ENCODE measurements at regions not wholly inside any gene's neighbourhood (a gene's known extent, or its start where the extent isn't known, plus 50 kb on each side); places are given as distances from the start of the nearest gene placed in this dataset.

GRCh38 chr9:129351058-129351641, 173.1 kb upstream of the IER5L start:
- no peaks in the 10 kb centered on the region for H3K36me3 ChIP-seq (replicated peaks in 1 of 2; ENCODE audit: control insufficient read depth in 1 of 2, insufficient read depth in 2 of 2, low read length in 1 of 2)
- no peaks in the 10 kb centered on the region for H3K9me3 ChIP-seq
- no peak overlapping the region for H3K4me3 ChIP-seq (ENCODE audit: low read depth in 2 of 2, low read length in 1 of 2)
- POLR2A ChIA-PET = no interaction called here
- peak; percentile 46 for DNase-seq
- no peaks in the 10 kb centered on the region for H3K9me2 ChIP-seq
- H2AFZ ChIP-seq (ENCODE audit: low read depth) = no peak overlapping the region; the same call in 1 of the 2 replicates
- H4K20me1 ChIP-seq (ENCODE audit: insufficient read depth) = no peaks in the 10 kb centered on the region
- no peak overlapping the region for H3K4me2 ChIP-seq
- H3K79me2 ChIP-seq (ENCODE audit: insufficient read depth) = no peaks in the 10 kb centered on the region
- CTCF ChIA-PET = no interaction called here
- H3K27me3 ChIP-seq (ENCODE audit: insufficient read depth) = no peaks in the 10 kb centered on the region
- H3F3A ChIP-seq (replicated peaks; ENCODE audit: insufficient read depth) = no peaks in the 10 kb centered on the region
- TF ChIP-seq SMC3 (IDR thresholded peaks at IDR 0.05; ENCODE audit: low read depth, low read length) = no peak
- no peak for TF ChIP-seq RCOR1 (IDR thresholded peaks at IDR 0.05; ENCODE audit: low read length)
- TF ChIP-seq SIN3A (IDR thresholded peaks at IDR 0.05; ENCODE audit: borderline replicate concordance, low read depth, low read length) = no peak
- TF ChIP-seq FOSL2 (IDR thresholded peaks at IDR 0.05; ENCODE audit: borderline replicate concordance, low read depth) = no peak
- H3K9ac ChIP-seq = peak overlapping the region; percentile 66; the same call in 1 of the 2 replicates
- peaks cover 0 to 14% of the 10 kb centered on the region in 2 experiments; a peak in 1 of 4 replicates for H3K4me1 ChIP-seq (ENCODE audit: control insufficient read depth in 1 of 2, insufficient read depth in 2 of 2, low read depth in 1 of 2, low read length in 1 of 2)
- H3K27ac ChIP-seq (ENCODE audit: low read depth in 2 of 2, low read length in 1 of 2) = peak overlapping the region in 1 of 2 experiments; percentile 72; a peak in 2 of 4 replicates
- WGBS (ENCODE audit: low lambda C conversion rate) = 73% methylated on average over 12 of the region's 14 CpGs

DNA sequence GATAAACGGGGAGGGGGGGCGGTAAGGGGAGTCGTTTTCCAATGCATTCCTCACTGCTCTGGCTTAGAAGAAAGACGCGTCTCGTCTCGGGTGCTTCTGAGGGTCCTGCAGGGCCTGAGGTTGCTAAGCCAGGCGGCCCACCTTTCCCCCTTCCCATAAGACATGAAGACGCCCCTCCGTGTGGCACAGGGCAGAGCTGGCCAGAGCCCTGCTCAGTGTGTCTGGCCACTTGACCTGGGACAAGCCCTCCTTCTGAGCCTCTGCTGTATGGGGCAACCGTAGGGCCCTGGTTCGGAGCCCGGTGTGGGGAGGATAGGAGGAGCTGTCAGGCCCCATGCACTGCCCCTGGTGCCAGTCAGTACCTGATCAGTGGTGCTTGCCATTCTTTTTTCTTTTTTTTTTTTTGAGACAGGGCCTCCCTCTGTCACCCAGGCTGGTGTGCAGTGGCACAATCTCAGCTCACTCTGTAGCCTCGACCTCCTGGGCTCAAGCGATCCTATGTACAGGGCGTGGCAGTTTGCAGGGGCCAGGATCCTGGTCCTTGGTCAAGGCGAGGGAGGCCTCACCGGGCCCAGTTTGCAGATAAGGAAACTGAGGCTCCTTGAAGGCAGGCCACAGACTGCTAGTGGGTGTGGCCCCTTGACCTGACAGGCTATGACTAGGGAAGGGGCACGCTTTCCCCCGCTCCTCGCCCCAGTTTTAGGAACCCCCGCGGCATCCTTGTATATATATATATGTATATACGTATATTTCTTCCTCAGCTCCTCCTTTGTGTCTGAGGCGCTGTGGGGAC, 172.3 kb upstream of the IER5L start:
- ChIA-PET CTCF (no interaction called here), POLR2A (interaction anchor here (0.5 kb wide), 1 partner anchor 43 kb away, joined by 3 read pairs; no protein-coding TSS in a partner anchor)
- Histone ChIP-seq H3K9me2 (no peaks in the 10 kb centered on the region), H3K4me2 (no peak overlapping the region), H3K4me1 (ENCODE audit: control insufficient read depth in 1 of 2, insufficient read depth in 2 of 2, low read depth in 1 of 2, low read length in 1 of 2) (peaks cover 0 to 14% of the 10 kb centered on the region in 2 experiments; a peak in 1 of 4 replicates), H3K79me2 (ENCODE audit: insufficient read depth) (no peaks in the 10 kb centered on the region), H3K27me3 (ENCODE audit: insufficient read depth) (no peaks in the 10 kb centered on the region), H3F3A (replicated peaks; ENCODE audit: insufficient read depth) (no peaks in the 10 kb centered on the region), H3K4me3 (ENCODE audit: low read depth in 2 of 2, low read length in 1 of 2) (no peak overlapping the region), H3K9ac (no peak overlapping the region), H3K36me3 (replicated peaks in 1 of 2; ENCODE audit: control insufficient read depth in 1 of 2, insufficient read depth in 2 of 2, low read length in 1 of 2) (no peaks in the 10 kb centered on the region), H3K27ac (ENCODE audit: low read depth in 2 of 2, low read length in 1 of 2) (no peak overlapping the region), H3K9me3 (no peaks in the 10 kb centered on the region), H2AFZ (ENCODE audit: low read depth) (no peak overlapping the region), H4K20me1 (ENCODE audit: insufficient read depth) (no peaks in the 10 kb centered on the region)
- WGBS (ENCODE audit: low lambda C conversion rate) = 89% methylated on average over 19 of the region's 25 CpGs
- no peak for DNase-seq
- TF ChIP-seq FOSL2 (IDR thresholded peaks at IDR 0.05; ENCODE audit: borderline replicate concordance, low read depth) = no peak
- no peak for TF ChIP-seq USF1 (IDR thresholded peaks at IDR 0.05; ENCODE audit: borderline replicate concordance, low read depth)
- TF ChIP-seq ZBTB33 (IDR thresholded peaks at IDR 0.05; ENCODE audit: borderline replicate concordance, low read depth) = no peak
- TF ChIP-seq ELF1 (IDR thresholded peaks at IDR 0.05) = no peak
- no peak for TF ChIP-seq EZH2phosphoT487 (IDR thresholded peaks at IDR 0.05; ENCODE audit: borderline replicate concordance, low read depth)
- TF ChIP-seq TAF1 (IDR thresholded peaks at IDR 0.05; ENCODE audit: borderline replicate concordance, low read depth, low read length) = no peak
- TF ChIP-seq, protein P1, sequence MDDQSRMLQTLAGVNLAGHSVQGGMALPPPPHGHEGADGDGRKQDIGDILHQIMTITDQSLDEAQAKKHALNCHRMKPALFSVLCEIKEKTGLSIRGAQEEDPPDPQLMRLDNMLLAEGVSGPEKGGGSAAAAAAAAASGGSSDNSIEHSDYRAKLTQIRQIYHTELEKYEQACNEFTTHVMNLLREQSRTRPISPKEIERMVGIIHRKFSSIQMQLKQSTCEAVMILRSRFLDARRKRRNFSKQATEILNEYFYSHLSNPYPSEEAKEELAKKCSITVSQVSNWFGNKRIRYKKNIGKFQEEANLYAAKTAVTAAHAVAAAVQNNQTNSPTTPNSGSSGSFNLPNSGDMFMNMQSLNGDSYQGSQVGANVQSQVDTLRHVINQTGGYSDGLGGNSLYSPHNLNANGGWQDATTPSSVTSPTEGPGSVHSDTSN (IDR thresholded peaks at IDR 0.05) = no peak
- no peak for TF ChIP-seq REST (IDR thresholded peaks at IDR 0.05; ENCODE audit: low read depth, low read length)
- TF ChIP-seq SMC3 (IDR thresholded peaks at IDR 0.05; ENCODE audit: low read depth, low read length) = no peak
- no peak for TF ChIP-seq RCOR1 (IDR thresholded peaks at IDR 0.05; ENCODE audit: low read length)
- TF ChIP-seq RAD21 (IDR thresholded peaks at IDR 0.05; ENCODE audit: low read length) = no peak
- TF ChIP-seq YY1 (IDR thresholded peaks at IDR 0.05; ENCODE audit: low read depth) = no peak
- TF ChIP-seq SIN3A (IDR thresholded peaks at IDR 0.05; ENCODE audit: borderline replicate concordance, low read depth, low read length) = no peak
- TF ChIP-seq CHD2 (IDR thresholded peaks at IDR 0.05; ENCODE audit: low read length, partially characterized antibody) = no peak
